Gastroesophageal sphincter (tissue), 4 donors: ENCODE measurements at regions not wholly inside any gene's neighbourhood (a gene's known extent, or its start where the extent isn't known, plus 50 kb on each side); places are given as distances from the start of the nearest gene placed in this dataset.

Experiments
- ATAC-seq: fragments of 150-250 bp; one replicate; pipeline ENCODE4 v1.9.1; 2016; ENCODE audit warnings: mild to moderate bottlenecking, moderate library complexity
- H3K27ac ChIP-seq, 4 donors: fragments of 200-600 bp; sonication (generic) in 3 of 4; 1 replicate in 3 of 4; 2 replicates in 1 of 4; pipeline ENCODE4 v1.5.1; 2016 to 2019
- H3K27me3 ChIP-seq: fragments of 200-600 bp; sonication (generic); one replicate; pipeline ENCODE4 v1.5.1; 2019
- H3K36me3 ChIP-seq, 2 donors: fragments of 200-600 bp; sonication (generic); one replicate each; pipeline ENCODE4 v1.5.1; 2019; ENCODE audit warnings: control low read depth in 1 of 2
- H3K4me1 ChIP-seq, 3 donors: fragments of 200-600 bp; sonication (generic); 1 replicate in 2 of 3; 2 replicates in 1 of 3; pipeline ENCODE4 v1.5.1; 2016 to 2019; ENCODE audit warnings: control low read depth in 2 of 3
- H3K4me3 ChIP-seq, 2 donors: fragments of 200-600 bp; sonication (generic); one replicate each; pipeline ENCODE4 v1.5.1; 2019; ENCODE audit warnings: mild to moderate bottlenecking in 1 of 2, moderate library complexity in 1 of 2
- H3K9me3 ChIP-seq, 3 donors: fragments of 200-600 bp; sonication (generic); one replicate each; pipeline ENCODE4 v1.5.1; 2017 to 2019; ENCODE audit warnings: control low read depth in 2 of 3
- EP300 ChIP-seq: sonication (generic); formaldehyde crosslinking; IDR thresholded peaks from one replicate; pipeline ENCODE4 v1.6.1; 2017; ENCODE audit warnings: antibody characterized with exemption, mild to moderate bottlenecking
- POLR2A ChIP-seq, 2 donors: fragments of 450-650 bp; IDR thresholded peaks; one replicate each; pipeline ENCODE4 v1.6.1; 2017; ENCODE audit warnings: antibody characterized with exemption in 2 of 2, mild to moderate bottlenecking in 2 of 2, moderate library complexity in 1 of 2
- POLR2AphosphoS5 ChIP-seq: sonication (generic); formaldehyde crosslinking; IDR thresholded peaks from one replicate; pipeline ENCODE4 v1.6.1; 2017; ENCODE audit warnings: antibody characterized with exemption
- WGBS, 2 donors: methylation state at CpG; one replicate each; pipeline ENCODE4 v1.1.5; 2018; ENCODE audit warnings: low coverage in 1 of 2; 5-methylcytosine and 5-hydroxymethylcytosine counted together
- TF ChIP-seq, protein P1 (sequence below), 4 experiments: fragments of 200-600 bp in 2 of 4; fragments of 450-650 bp in 2 of 4; sonication (generic) in 1 of 4; IDR thresholded peaks; one replicate each; pipeline ENCODE4 v1.5.1; 2017 to 2019; ENCODE audit warnings: antibody characterized with exemption in 4 of 4, mild to moderate bottlenecking in 2 of 4, moderate library complexity in 2 of 4

DNA sequence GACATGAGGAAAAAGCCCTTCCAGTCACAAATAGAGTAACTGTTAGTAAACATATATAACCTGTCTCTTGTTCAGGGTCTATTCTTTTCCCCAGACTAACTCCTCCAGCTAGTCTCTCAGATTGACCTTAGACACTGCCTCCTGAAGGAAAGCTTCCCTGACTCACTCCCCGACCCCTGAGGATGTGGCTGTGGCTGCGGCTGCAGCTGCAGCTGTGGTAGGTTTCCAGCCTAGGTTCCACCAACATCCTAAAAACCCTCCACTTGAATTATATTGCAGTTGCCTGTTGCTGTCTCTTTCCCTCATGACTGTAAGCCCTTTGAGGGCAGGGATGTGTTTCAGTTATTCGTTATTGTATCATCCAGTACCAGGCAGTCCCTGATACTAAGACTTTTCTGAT, 132.9 kb upstream of the C1orf21 start:
- 92 to 93% methylated on average over 2 to 3 of the region's 3 CpGs for WGBS, 2 donors
- Histone ChIP-seq H3K4me1 (no peaks in the 10 kb centered on the region), H3K4me3 (no peak overlapping the region), H3K27ac (no peak overlapping the region), H3K36me3 (no peaks in the 10 kb centered on the region), H3K9me3 (no peaks in the 10 kb centered on the region), H3K27me3 (no peaks in the 10 kb centered on the region)
- no peak for ATAC-seq
- TF ChIP-seq POLR2A (IDR thresholded peaks at IDR 0.05) (no peak), EP300 (no peak), POLR2AphosphoS5 (no peak)
- TF ChIP-seq, protein P1, sequence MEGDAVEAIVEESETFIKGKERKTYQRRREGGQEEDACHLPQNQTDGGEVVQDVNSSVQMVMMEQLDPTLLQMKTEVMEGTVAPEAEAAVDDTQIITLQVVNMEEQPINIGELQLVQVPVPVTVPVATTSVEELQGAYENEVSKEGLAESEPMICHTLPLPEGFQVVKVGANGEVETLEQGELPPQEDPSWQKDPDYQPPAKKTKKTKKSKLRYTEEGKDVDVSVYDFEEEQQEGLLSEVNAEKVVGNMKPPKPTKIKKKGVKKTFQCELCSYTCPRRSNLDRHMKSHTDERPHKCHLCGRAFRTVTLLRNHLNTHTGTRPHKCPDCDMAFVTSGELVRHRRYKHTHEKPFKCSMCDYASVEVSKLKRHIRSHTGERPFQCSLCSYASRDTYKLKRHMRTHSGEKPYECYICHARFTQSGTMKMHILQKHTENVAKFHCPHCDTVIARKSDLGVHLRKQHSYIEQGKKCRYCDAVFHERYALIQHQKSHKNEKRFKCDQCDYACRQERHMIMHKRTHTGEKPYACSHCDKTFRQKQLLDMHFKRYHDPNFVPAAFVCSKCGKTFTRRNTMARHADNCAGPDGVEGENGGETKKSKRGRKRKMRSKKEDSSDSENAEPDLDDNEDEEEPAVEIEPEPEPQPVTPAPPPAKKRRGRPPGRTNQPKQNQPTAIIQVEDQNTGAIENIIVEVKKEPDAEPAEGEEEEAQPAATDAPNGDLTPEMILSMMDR (IDR thresholded peaks at IDR 0.05) = no peak

DNA sequence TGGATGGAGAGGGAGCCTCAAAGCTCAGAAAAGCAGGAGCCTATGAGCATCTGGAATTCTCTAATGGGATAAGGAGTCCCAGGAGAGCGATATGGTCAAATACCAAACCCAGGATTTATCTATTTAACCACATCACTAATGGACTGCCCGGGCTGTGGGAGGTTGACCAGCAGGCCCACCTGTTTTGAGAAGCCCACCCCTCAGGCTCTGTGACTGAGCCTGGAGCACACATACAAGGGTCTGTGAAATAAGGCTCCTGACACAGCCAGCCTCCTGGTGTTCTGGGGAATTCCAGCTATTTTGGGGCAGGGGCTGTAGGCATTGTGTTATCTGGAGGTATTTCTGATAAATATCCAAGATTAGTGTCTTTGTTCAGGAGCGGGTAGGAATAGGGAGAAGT, 132.0 kb upstream of the C1orf21 start:
- no peaks in the 10 kb centered on the region for H3K27me3 ChIP-seq
- H3K36me3 ChIP-seq = no peaks in the 10 kb centered on the region
- TF ChIP-seq POLR2AphosphoS5 = no peak
- TF ChIP-seq EP300 = no peak
- TF ChIP-seq POLR2A (IDR thresholded peaks at IDR 0.05) = no peak
- TF ChIP-seq, protein P1 (IDR thresholded peaks at IDR 0.05) = no peak
- no peak overlapping the region for H3K4me3 ChIP-seq
- ATAC-seq = no peak
- no peak overlapping the region for H3K27ac ChIP-seq
- H3K4me1 ChIP-seq = no peaks in the 10 kb centered on the region
- no peaks in the 10 kb centered on the region for H3K9me3 ChIP-seq
- 100% methylated on average over 3 of the region's 3 CpGs for WGBS, 2 donors

DNA sequence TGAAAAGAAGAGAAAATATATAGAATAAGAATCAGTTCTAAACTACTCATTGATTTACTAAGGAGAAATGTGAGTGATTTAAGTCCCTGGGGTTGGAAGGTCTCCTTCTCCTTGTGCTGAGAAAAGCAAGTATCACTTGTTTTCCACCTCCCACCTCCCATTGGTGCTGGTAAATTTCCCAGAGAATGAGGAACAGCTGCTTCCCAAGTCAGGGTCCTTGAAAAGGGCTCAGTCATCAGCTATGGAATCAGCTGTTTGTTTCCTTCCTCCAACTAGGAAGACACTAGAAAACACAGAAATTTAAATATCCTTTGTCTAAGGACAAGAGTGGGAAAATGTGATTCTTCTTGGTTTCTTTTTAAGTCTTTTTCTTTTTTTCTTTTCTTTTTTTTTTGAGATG, 131.3 kb upstream of the C1orf21 start:
- no peak for TF ChIP-seq POLR2AphosphoS5
- TF ChIP-seq, protein P1 (IDR thresholded peaks at IDR 0.05) = no peak
- no peak for TF ChIP-seq POLR2A (IDR thresholded peaks at IDR 0.05)
- Histone ChIP-seq H3K4me1 (no peaks in the 10 kb centered on the region), H3K4me3 (no peak overlapping the region), H3K36me3 (no peaks in the 10 kb centered on the region), H3K27me3 (no peaks in the 10 kb centered on the region), H3K27ac (no peak overlapping the region), H3K9me3 (no peaks in the 10 kb centered on the region)
- ATAC-seq = no peak

DNA sequence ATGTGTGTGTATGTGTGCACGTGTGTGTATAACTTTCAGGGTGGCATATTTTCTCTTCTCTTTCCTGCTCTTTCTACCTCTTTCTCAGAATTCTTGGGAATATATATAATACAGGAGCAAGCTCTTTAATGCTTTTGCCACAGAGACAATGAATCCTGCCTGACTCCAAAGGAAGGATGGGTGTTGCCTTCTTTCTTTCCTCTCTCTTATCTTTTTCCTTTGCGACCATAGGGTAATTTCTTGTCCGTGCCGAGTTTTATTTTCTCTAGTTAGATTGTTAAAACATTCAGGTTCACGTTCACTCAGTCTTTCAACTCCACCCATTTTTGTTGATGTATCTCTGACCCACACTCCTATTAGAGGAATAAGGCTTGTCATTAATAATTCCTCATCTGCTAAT, 129.0 kb upstream of the C1orf21 start:
- ATAC-seq = no peak

DNA sequence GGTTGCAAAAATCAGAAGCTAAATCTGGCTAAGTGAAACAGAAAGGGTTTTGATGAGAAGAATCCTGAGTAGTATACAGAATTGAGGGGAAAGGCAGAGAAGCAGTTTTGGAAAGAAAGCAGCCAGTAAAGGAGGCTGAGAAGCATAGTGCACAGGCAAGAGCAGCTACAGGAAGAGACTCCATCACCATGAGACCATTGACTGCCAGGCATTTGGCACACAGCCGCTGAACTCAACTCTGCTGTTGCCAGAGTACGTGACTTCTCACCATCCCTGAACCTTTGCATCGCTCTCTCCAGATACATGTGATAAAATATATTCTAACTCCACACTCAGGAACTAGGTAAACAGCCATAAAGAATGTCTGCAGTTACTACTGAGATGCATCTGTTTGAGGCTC, 128.3 kb upstream of the C1orf21 start:
- ATAC-seq = no peak
- 60 to 86% methylated on average over 3 of the region's 3 CpGs for WGBS, 2 donors

More for the DNA sequence above, 129.0 kb upstream of the C1orf21 start:
- Histone ChIP-seq H3K27ac (no peak overlapping the region), H3K4me1 (no peaks in the 10 kb centered on the region), H3K4me3 (no peak overlapping the region), H3K27me3 (no peaks in the 10 kb centered on the region), H3K9me3 (no peaks in the 10 kb centered on the region), H3K36me3 (no peaks in the 10 kb centered on the region)
- no peak for TF ChIP-seq POLR2AphosphoS5
- TF ChIP-seq POLR2A (IDR thresholded peaks at IDR 0.05) = no peak
- TF ChIP-seq EP300 = no peak
- TF ChIP-seq, protein P1 (IDR thresholded peaks at IDR 0.05) = no peak
- 69 to 91% methylated on average over 5 of the region's 5 CpGs for WGBS, 2 donors

More for the DNA sequence above, 128.3 kb upstream of the C1orf21 start:
- Histone ChIP-seq H3K27me3 (no peaks in the 10 kb centered on the region), H3K4me1 (no peaks in the 10 kb centered on the region), H3K9me3 (no peaks in the 10 kb centered on the region), H3K4me3 (no peak overlapping the region), H3K36me3 (no peaks in the 10 kb centered on the region), H3K27ac (no peak overlapping the region)
- TF ChIP-seq POLR2A (IDR thresholded peaks at IDR 0.05) = no peak
- TF ChIP-seq EP300 = no peak
- TF ChIP-seq POLR2AphosphoS5 = no peak
- TF ChIP-seq, protein P1 (IDR thresholded peaks at IDR 0.05) = no peak
